ENCODE measurements at regions not wholly inside any gene's neighbourhood (a gene's known extent, or its start where the extent isn't known, plus 50 kb on each side); places are given as distances from the start of the nearest gene placed in this dataset.

DNA sequence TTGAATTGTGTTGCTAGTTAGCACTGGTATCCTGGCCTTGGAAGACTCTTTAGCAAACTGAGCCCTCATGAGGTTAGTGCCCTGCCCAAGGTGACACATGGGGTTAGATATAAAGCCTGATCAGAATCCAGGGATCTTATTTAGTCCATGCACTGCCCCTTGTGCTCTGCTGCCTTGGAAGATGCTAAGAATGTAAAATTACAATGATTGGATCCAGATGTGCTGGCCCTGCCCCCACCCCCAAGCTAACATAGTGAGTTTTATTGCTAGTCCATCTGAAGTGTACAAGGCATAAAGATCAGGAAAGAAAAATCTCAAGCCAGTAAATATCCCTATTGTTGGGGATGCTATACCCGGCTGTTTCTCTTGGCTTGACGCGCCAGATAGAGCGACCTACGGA lies 248.1 kb upstream of the C2CD4B start:
- TF ChIP-seq, protein P1, sequence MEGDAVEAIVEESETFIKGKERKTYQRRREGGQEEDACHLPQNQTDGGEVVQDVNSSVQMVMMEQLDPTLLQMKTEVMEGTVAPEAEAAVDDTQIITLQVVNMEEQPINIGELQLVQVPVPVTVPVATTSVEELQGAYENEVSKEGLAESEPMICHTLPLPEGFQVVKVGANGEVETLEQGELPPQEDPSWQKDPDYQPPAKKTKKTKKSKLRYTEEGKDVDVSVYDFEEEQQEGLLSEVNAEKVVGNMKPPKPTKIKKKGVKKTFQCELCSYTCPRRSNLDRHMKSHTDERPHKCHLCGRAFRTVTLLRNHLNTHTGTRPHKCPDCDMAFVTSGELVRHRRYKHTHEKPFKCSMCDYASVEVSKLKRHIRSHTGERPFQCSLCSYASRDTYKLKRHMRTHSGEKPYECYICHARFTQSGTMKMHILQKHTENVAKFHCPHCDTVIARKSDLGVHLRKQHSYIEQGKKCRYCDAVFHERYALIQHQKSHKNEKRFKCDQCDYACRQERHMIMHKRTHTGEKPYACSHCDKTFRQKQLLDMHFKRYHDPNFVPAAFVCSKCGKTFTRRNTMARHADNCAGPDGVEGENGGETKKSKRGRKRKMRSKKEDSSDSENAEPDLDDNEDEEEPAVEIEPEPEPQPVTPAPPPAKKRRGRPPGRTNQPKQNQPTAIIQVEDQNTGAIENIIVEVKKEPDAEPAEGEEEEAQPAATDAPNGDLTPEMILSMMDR (optimal IDR thresholded peaks at IDR 0.05 in 1 of 3, IDR thresholded peaks at IDR 0.05 in 1 of 3, conservative IDR thresholded peaks at IDR 0.05 in 1 of 3; ENCODE audit: extremely low read depth in 1 of 3, insufficient read depth in 2 of 3, low read length in 3 of 3) = no peak
- no peak for TF ChIP-seq EZH2 (IDR thresholded peaks at IDR 0.05; ENCODE audit: low read length)

Data from keratinocyte (primary cell).